NCI-H2171 (cell line): ENCODE measurements at regions not wholly inside any gene's neighbourhood (a gene's known extent, or its start where the extent isn't known, plus 50 kb on each side); places are given as distances from the start of the nearest gene placed in this dataset.
A peak's percentile ranks its signal among the peaks of the same experiment; 100 is the strongest.

Source experiments
- DNase-seq: peaks from one replicate; lab custom pipeline; 2025; lab: John Stamatoyannopoulos, UW

- DNase-seq, result no peak
These were observed 162.2 kb downstream of the GADD45G start for GRCh38 chr9:89766991-89767390.

GRCh38 chr9:89768051-89768450 is 163.2 kb downstream of the GADD45G start:
- no peak for DNase-seq

- DNase-seq, result no peak
These were observed 163.8 kb downstream of the GADD45G start for GRCh38 chr9:89768650-89769071.

GRCh38 chr9:89770531-89771174 is 165.8 kb downstream of the GADD45G start:
- no peak for DNase-seq

- DNase-seq, result no peak
These were observed 166.4 kb downstream of the GADD45G start for GRCh38 chr9:89771205-89771604.

GRCh38 chr9:89773170-89773569 is 168.4 kb downstream of the GADD45G start:
- no peak for DNase-seq

- DNase-seq, result no peak
These were observed 170.1 kb downstream of the GADD45G start for GRCh38 chr9:89774858-89775370.

GRCh38 chr9:89775641-89776040 is 170.8 kb downstream of the GADD45G start:
- DNase-seq, result no peak

GRCh38 chr9:89776795-89777525 is 172.1 kb downstream of the GADD45G start:
- no peak for DNase-seq

- no peak for DNase-seq
These were observed 172.7 kb downstream of the GADD45G start for GRCh38 chr9:89777544-89777943.

- DNase-seq, result no peak
These were observed 173.6 kb downstream of the GADD45G start for GRCh38 chr9:89778100-89779090.

- DNase-seq, result no peak
These were observed 174.8 kb downstream of the GADD45G start for GRCh38 chr9:89779405-89780203.

GRCh38 chr9:89780959-89781358 is 176.1 kb downstream of the GADD45G start:
- no peak for DNase-seq

- no peak for DNase-seq
These were observed 177.2 kb downstream of the GADD45G start for GRCh38 chr9:89781838-89782540.

- no peak for DNase-seq
These were observed 181.8 kb downstream of the GADD45G start for GRCh38 chr9:89786655-89787054.

GRCh38 chr9:89787595-89787994 is 182.8 kb downstream of the GADD45G start:
- DNase-seq, result no peak

- DNase-seq, result no peak
These were observed 183.6 kb downstream of the GADD45G start for GRCh38 chr9:89788434-89788833.

- no peak for DNase-seq
These were observed 185.2 kb downstream of the GADD45G start for GRCh38 chr9:89789922-89790510.

GRCh38 chr9:89790542-89791109 is 185.8 kb downstream of the GADD45G start:
- no peak for DNase-seq

- DNase-seq, result peak; percentile 77
These were observed 186.9 kb downstream of the GADD45G start for GRCh38 chr9:89791754-89792153.
